ENCODE measurements at regions not wholly inside any gene's neighbourhood (a gene's known extent, or its start where the extent isn't known, plus 50 kb on each side); places are given as distances from the start of the nearest gene placed in this dataset.

DNA sequence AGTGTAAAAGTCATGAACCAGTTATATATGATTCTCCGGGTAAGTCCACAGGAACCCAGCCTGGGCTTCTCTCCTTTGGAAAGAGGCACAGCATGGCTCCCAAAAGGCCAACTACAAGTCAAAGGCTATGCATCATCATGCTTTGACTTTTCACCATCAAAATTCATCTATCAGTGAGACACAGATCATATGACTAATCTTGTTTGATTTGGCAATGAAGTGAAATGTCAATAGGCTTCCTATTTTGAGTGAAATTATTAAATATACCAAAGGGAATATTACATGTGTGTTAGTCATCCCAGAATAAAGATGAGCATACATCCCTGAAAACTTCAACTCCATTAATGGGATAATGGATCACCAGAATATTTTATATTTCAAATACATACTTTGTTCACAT lies 83.5 kb upstream of the ADGRL2 start:
- H3K27me3 ChIP-seq (replicated peaks in 1 of 4; ENCODE audit: control insufficient read depth in 3 of 4, extremely low read depth in 1 of 4, insufficient read depth in 3 of 4, low read length in 3 of 4) = no peaks in the 10 kb centered on the region

More for the DNA sequence above, 83.5 kb upstream of the ADGRL2 start:
- H2BK120ac ChIP-seq (replicated peaks; ENCODE audit: low read depth, low read length) = no peak overlapping the region
- CTCF ChIA-PET (ENCODE audit: partially characterized antibody) = no interaction called here
- DNase-seq (ENCODE audit: low read depth in 1 of 2, low spot score in 2 of 2) = no peak
- no peaks in the 10 kb centered on the region for H3K79me1 ChIP-seq (ENCODE audit: low read depth, low read length)
- no peak overlapping the region for H2AFZ ChIP-seq (ENCODE audit: low read length)
- H3K4me3 ChIP-seq (ENCODE audit: extremely low read depth in 1 of 4, insufficient read depth in 2 of 4, low read depth in 3 of 4, low read length in 4 of 4) = no peak overlapping the region
- no peak overlapping the region for H3K23ac ChIP-seq (ENCODE audit: insufficient read length)
- H3K79me2 ChIP-seq (ENCODE audit: control insufficient read depth in 1 of 2, insufficient read depth in 2 of 2, low read length in 2 of 2) = no peaks in the 10 kb centered on the region
- WGBS, 2 experiments (ENCODE audit: extremely low coverage in 1 of 2, insufficient coverage in 1 of 2, insufficient read length in 1 of 2, insufficient replicate concordance in 2 of 2, low coverage in 1 of 2, low lambda C conversion rate in 2 of 2, missing lambda C conversion rate in 1 of 2) = 86% methylated on average over 1 of the region's 1 CpG; no CpG with 5 or more reads in 1 of the 2 experiments
- no peak overlapping the region for H3K56ac ChIP-seq (replicated peaks; ENCODE audit: insufficient read length, low read depth, low read length)
- no peak for TF ChIP-seq SUZ12 (IDR thresholded peaks at IDR 0.05; ENCODE audit: low read length)
- TF ChIP-seq JUN (IDR thresholded peaks at IDR 0.05; ENCODE audit: low read depth, low read length) = no peak
- TF ChIP-seq CHD2 (IDR thresholded peaks at IDR 0.05; ENCODE audit: low read length) = no peak
- no peak for TF ChIP-seq MAX (IDR thresholded peaks at IDR 0.05)
- no peak for TF ChIP-seq POLR2AphosphoS5 (IDR thresholded peaks at IDR 0.05; ENCODE audit: low read depth, low read length)
- no peak for TF ChIP-seq HDAC2 (IDR thresholded peaks at IDR 0.05; ENCODE audit: borderline replicate concordance in 1 of 2, low read depth in 2 of 2, low read length in 2 of 2)
- no peak for TF ChIP-seq SP1 (IDR thresholded peaks at IDR 0.05; ENCODE audit: low read depth, low read length)
- no peak for TF ChIP-seq TAF7 (optimal IDR thresholded peaks at IDR 0.05; ENCODE audit: borderline replicate concordance, low read depth, low read length)
- no peak for TF ChIP-seq BRCA1 (IDR thresholded peaks at IDR 0.05; ENCODE audit: low read depth, low read length)
- no peak for TF ChIP-seq GTF2F1 (IDR thresholded peaks at IDR 0.05; ENCODE audit: borderline replicate concordance, low read depth, low read length)
- TF ChIP-seq HDAC6 (IDR thresholded peaks at IDR 0.05; ENCODE audit: low read depth, low read length) = no peak
- H3K36me3 ChIP-seq (ENCODE audit: control insufficient read depth in 2 of 4, insufficient read depth in 4 of 4, low read length in 3 of 4) = no peaks in the 10 kb centered on the region
- H3K4me1 ChIP-seq (replicated peaks in 1 of 4; ENCODE audit: control insufficient read depth in 3 of 4, insufficient read depth in 4 of 4, low read length in 3 of 4) = peaks cover 0 to 3% (median 0%) of the 10 kb centered on the region in 4 experiments; a peak in 2 of 7 replicates
- no peak overlapping the region for H2BK5ac ChIP-seq (ENCODE audit: low read depth, low read length)
- H3K27ac ChIP-seq (ENCODE audit: low read depth, low read length) = no peak overlapping the region
- H3K23me2 ChIP-seq (ENCODE audit: low read depth, low read length) = no peaks in the 10 kb centered on the region
- FAIRE-seq = no peak
- no peak overlapping the region for H3K4me2 ChIP-seq (ENCODE audit: insufficient read depth in 1 of 2, low read depth in 2 of 2, low read length in 2 of 2)
- H3K9ac ChIP-seq (replicated peaks in 1 of 4; ENCODE audit: extremely low read depth in 1 of 4, low read depth in 3 of 4, low read length in 3 of 4) = no peak overlapping the region
- no peak overlapping the region for H3K4ac ChIP-seq (replicated peaks; ENCODE audit: insufficient read length, low read depth, low read length)
- no peak overlapping the region for H4K5ac ChIP-seq (ENCODE audit: insufficient read length, low read depth, low read length)
- no peak overlapping the region for H4K8ac ChIP-seq (ENCODE audit: extremely low read depth, insufficient read depth, low read length)
- no peak overlapping the region for H2BK20ac ChIP-seq (ENCODE audit: low read length)
- no peak overlapping the region for H3K14ac ChIP-seq (ENCODE audit: insufficient read length)
- no peaks in the 10 kb centered on the region for H4K20me1 ChIP-seq (replicated peaks in 1 of 2; ENCODE audit: control insufficient read depth in 1 of 2, insufficient read depth in 2 of 2, low read length in 2 of 2)
- no peak overlapping the region for H2BK15ac ChIP-seq (ENCODE audit: low read length)
- H3K18ac ChIP-seq (ENCODE audit: extremely low read depth, low read length) = no peak overlapping the region
- no peak overlapping the region for H4K91ac ChIP-seq (replicated peaks; ENCODE audit: insufficient read length, low read length)
- POLR2A ChIA-PET (ENCODE audit: partially characterized antibody) = no interaction called here
- H3K9me3 ChIP-seq (ENCODE audit: insufficient read depth in 2 of 2, low read depth in 1 of 2, low read length in 1 of 2) = no peaks in the 10 kb centered on the region
- no peak overlapping the region for H2BK12ac ChIP-seq (ENCODE audit: low read depth, low read length)
- H2AK5ac ChIP-seq (ENCODE audit: low read depth, low read length) = no peak overlapping the region

All from H1 (cell line).